Stimulated activated CD4-positive, alpha-beta T cell treated with anti-CD3 and anti-CD28 coated beads, TNF-alpha, amount 100 ng/mL, for 48 hours (primary cell): ENCODE measurements at regions not wholly inside any gene's neighbourhood (a gene's known extent, or its start where the extent isn't known, plus 50 kb on each side); places are given as distances from the start of the nearest gene placed in this dataset.

Source experiments
- DNase-seq, 3 donors: peaks; one replicate each; pipeline ENCODE4 v3.0.0-alpha.2; 2020; ENCODE audit warnings: low read depth in 3 of 3

DNA sequence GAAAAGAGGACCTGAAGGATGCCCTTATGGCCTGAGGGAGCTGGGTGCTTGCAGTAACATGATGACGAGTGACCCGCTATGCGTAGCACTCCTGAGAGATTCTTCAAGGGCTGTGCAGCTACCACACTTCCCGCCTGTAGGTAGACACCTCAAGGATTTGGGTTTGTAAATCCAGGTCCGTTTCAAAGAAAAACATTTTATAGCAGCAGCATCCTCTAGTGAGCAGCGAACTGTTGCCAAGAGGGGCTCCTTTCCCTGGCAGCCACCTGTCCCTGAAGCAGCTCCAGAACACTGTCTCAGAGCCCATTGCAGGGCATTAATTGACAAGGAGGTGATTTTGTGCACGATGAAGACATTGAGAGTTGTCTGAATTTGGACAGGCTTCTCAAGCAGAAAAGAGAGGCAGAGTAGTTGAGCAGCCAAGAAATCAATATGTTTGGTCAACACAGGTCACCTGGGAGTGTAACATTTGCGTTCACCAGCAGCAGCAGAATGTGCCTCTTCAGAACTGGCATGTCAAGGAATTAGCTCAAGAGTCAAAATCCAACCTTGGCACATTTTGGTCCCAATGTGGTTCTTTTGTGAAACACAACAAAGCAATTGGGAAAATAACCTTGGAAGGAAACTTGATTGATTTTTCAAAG lies 209.8 kb upstream of the MTNR1B start:
- DNase-seq, result no peak

DNA sequence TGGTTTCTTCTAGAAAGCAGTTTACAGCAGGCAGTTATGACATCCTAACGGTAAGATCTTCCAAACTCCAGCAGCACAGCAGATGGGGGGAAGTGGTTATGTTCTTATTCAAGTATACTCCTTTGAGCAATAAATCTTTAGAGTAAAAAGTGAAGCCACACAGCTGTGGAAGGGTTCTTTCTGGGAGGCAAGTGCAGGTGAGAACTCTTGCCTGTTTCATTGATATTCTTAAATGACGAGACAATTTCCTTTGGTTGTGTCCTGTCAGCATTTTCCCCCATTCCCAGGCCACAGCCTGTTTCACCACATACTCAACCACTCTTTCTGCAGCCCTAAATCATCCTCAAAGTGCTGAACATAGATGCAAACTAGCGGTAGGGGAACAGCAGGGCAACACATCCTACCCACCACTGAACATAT lies 207.3 kb upstream of the MTNR1B start:
- no peak for DNase-seq

DNA sequence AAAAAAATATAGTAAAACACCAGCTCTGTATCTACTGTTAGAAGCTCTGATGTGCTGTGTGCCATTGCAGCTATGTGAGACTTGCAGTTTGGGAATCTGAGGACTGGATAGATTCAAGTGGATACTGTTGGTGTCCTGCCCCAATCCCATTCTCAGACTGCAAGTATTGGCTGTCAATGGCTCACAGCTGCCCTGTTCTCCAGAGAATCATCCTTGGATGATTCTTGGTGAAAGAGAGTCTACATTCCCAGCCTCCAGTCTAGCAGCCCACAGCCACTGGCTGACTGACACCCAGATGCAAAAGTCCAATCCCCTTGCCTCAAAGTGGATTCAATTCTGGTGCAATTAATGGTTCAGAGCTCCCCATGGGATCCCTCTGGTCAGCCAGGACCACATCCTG lies 206.1 kb upstream of the MTNR1B start:
- no peak for DNase-seq

DNA sequence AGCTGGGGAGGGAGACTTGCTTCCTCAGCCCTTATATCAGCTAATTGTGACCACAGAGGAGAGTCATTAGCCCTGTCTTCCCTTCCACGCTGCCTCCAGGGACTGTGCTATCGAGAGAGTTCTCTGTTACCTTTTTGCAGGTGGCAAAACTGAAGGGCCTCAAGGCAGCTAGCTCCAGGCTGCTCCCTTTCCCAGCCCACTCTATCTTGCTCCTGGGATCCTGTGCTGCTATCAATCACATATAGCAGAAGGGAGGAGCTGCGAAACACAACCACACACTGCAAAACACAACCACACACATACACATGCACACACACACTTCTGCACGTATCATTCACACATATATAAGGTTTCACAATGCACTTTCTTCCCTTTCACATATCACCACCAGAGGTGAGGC lies 205.3 kb upstream of the MTNR1B start:
- DNase-seq, result no peak

DNA sequence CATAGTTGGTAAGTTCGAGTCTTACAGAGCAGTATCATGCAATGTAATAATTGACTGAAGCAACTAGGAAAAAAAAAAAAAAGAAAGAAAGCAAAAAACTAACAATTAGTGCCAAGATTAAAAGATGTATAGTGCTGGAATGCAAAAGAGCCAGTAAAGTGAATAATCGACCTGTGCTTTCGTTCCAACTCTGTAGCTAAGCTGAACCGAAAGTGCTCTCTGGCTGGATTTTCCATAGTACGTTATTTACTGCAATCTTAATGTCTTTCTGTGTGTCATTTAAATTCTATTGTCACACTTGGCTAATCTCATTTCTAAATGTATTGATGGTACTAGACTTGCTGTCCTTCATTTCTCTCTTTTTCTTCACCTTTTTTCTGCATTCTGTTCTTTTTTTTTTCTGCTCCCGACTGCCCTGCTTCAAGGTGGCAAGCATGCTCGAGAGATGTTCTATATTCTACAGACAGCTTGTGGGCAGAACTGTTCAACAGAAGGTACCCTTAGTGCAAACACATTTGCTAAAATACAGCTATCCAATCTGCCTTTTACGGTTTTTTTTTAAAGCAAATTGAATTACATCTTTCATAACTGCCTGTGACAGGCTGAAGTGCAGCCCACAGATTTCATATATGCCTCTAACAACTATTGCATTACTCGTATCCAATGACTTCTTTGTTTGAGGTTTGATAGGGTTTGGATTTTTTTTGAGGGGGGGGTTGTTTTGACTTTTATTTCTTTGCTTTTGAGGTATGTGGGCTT lies 204.2 kb upstream of the MTNR1B start:
- DNase-seq, result no peak

DNA sequence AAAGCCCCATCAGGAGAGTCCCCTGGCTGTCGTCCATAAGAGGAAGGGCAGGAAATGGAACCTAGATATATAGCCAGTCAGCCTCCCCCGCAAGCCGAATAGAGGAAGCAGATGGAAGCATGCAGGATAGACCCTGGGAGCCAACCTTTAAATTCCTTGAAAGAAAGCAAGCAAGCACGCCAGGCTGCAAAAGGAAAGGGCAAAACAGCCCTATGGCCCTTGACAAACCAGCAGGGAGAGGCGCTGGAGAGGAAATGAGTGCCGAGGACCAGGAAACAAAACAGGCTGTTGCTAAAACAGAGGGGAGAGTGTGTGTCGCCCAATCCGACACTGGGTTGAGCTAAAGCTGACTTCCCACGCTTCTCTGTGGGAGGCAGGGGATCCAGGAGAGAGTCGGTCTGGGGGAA lies 203.5 kb upstream of the MTNR1B start:
- DNase-seq, result no peak

DNA sequence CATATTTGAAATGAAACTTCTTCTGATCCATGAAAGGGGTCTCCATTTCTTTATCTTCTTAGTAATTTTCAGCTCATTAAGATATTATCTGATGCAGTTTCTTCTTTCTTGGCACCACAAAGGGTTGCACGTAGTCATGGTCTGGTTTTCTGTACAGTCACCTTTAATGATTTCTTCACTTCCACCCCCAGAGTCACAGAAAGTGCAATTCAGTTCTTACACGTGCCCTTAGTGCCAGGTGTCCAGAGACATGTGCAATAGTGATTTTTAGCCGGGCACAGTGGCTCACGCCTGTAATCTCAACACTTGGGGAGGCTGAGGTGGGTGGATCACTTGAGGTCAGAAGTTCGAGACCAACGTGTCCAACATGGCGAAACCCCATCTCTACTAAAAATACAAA lies 202.8 kb upstream of the MTNR1B start:
- DNase-seq, result no peak

DNA sequence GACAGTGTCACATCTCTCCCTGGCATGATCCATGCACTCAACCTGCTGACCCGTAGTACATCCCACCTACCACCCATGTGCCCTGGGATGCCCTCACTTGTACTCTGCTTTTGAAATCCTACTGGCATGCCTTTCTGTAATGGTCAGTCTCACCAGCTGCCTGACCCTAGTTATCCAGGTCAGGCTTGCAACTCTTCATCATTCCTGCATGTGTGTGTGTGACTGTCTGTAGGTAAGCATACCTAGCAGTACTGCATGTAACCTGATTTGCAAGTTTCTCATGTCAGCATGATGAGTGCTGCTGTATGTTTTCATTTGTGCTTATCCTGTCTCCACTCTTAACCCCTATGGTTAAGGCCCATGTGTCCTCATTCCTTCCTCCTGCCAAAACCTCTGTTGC lies 202.0 kb upstream of the MTNR1B start:
- no peak for DNase-seq

DNA sequence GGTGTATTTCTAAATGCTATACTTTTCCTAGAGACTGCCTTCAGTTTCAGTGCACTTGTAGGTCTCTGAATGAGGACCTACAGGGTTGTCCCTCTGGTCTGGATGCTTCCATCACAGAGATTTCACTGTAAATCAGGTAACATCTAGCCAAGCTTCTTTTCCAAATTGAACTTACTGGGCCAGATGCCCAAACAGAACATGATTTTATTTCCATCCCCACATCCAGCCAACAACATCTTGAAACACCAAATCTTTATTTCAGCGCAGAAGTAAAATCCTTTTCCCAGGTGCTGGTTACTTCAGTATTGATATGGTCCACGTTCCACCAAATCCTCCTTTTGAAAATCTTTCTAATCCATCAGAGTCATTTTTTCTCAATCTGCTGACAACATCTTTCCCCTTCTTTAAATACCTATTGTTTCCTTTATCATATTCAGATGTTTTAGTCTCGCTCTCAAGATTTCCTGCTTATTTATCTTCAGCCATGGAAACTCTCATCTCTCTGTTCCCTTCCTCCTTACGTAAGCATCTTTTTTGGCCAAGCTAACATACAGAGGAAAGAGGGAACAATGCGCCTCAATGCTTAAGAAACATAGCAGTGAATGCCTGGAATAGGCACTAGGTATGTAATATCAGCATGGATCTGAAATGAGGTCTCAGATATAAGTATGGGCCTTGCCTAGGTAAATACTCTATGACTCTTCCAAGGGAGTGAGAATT lies 201.2 kb upstream of the MTNR1B start:
- DNase-seq, result no peak

DNA sequence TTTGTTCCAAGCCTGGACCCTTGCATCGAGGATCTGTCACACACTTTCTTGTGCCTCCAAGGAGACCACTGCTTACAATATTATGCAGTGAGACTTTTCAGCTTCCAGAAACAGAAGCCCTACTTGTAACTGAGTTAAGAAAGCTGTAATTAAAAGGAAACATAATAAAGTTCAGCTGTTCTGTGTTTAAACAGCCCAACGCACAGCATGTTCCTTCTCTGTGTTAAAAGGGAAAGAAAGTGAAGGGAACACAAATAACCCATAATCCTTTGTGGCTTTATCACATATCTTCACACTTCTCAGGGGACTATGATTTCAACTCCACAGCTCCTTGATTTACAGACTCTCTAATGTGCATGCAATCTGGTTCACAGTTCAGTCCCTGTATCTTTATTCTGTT lies 200.3 kb upstream of the MTNR1B start:
- no peak for DNase-seq

DNA sequence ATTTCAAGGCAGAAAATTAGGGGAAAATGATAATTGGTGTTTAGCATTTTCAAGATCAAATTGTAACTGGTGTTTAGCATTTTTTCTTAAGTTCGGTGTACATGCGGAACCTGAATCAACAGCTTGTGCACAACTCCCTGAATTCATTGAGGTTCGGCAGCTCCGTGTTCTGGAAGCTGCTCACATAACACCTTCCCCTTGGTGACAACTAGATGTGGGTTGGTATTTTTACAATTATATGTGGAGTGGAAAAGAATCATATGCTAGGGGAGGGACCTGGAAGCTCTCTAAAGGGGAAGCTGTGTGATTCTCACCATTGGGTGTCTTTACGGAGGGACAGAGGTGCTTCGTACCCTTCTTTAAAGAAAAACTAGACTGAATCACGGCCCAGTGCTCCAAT lies 199.0 kb upstream of the MTNR1B start:
- DNase-seq, result no peak

DNA sequence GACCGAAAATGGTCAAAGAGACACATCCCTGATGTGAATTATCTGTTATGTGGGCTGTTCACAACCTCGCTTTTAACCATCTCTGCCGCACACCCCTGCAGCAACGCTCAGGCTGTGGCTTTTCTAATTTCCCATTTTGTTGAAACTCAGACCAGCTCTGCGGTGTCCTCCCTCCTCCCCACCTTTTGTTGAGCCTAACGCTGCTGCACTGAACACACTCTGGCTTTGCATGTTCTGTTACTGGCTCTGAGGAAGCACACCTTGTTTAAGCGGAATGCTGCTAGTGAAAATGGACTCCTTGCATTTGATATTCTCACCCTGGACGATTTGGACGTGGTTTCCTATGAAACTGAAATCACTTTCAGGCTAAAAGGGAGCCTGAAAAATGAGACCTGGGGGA lies 198.5 kb upstream of the MTNR1B start:
- DNase-seq, result no peak

DNA sequence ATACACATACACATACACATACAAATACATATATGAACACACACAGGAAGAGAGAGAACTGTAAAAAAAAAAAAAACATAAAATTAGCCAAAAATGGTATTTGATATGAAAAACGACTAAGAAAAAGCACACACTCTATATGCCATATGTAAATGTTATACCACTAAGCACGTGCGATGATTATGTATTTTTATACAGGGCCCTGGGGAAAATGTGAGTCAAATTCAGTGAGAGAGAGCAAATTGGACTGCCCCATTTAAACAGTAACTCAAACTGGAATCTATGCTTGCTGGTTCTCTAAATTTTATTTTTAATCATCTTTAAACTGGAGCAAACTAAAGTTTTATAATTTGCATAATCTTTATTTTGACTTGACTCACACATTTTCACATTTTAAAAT lies 197.8 kb upstream of the MTNR1B start:
- DNase-seq, result no peak

DNA sequence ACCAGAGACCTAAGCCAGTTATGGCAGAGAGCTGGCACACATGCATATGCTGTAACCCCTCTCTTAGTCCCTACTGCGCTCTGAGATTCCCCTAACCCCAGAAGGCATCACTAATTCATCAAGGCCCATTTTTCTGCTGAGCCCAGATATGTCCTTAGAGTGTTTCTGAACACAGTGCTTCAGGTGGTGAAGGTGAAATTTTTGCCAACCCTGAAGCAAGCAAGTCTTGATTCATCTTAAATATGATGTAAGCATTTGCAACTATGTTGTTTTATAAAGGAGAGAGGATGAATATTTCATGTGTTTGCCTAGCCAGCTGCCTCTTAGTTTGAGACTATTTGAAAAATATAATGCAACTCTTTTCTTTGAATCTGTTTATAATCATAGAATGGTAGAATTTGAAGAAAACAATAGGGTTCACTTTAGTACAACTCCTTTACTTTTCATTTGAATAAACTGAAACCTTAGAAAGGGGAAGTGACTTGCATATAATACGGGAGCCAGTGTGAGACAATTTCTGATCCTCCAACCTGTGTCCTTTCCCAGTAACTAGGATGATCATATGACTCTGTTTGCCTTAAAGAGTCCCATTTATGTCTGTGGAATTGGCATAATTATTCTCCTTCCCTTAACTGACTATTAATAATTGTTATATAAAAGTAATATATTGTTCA lies 194.3 kb upstream of the MTNR1B start:
- no peak for DNase-seq

DNA sequence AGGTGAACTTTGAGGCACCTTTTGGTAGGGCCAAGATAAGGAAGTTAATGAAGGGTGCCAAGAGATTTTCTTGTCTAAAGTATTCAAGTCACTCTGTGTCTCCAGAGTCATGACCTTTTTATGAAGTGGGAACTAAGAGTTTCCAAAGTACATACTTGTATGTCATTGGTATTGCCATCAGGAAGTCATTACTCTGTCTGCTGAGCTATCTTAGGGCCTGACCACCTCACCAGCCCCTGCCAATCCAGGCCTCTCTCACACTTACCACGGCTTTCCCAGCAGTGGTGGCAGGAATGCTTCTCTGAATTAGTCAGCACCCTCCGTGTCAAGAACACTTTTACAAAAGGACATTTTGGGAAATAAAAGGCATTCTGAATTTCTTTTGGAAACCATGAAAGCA lies 192.8 kb upstream of the MTNR1B start:
- DNase-seq, result no peak

DNA sequence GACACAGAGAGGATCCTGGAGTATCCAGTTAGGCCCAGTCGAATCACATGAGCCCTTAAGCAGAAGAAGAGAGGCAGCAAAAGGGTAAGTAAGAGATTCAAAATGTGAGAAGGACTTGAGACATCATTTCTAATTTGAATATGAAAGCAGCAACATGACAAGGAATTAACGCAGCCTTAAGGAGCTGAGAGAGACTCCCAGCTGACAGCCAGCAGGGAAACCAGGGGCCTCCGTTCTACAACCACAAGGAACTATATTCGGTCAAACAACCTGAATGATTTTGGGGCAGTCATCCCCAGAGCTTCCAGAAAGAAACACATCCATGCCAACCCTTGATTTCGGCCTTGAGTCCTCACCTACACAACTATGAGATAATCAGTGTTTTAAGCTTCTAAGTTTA lies 189.7 kb upstream of the MTNR1B start:
- DNase-seq, result no peak

DNA sequence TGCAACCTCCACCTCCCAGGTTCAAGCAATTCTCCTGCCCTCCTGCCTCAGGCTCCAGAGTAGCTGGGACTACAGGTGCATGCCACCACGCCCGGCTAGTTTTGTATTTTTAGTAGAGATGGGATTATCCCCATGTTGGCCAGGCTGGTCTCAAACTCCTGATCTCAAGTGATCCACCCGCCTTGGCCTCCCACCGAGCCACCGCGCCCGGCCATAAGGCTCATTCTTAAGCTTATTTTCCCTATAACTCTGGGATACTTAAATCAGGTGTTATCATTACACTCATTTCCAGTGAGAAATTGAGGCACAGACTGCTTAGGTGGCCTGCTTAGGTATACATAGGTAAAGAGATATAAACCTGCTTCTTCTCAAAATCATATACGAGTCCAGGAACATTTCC lies 188.3 kb upstream of the MTNR1B start:
- DNase-seq, result no peak

DNA sequence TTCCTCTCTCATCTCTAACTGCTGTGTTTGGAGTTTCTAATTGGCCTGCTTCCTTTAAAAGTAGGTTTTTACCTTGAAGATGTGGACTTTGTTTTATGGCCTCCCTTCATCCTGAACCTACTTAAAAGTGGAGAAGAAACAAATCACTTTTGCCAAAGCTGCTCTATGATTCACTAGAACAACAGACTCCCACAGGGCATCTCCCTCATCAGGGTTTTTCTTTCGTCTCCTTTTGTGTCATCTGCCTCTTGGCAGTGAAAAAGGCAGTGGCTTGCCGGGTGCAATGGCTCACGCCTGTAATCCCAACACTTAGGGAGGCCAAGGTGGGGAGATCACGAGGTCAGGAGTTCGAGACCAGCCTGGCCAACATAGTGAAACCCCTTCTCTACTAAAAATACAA lies 186.6 kb upstream of the MTNR1B start:
- no peak for DNase-seq

DNA sequence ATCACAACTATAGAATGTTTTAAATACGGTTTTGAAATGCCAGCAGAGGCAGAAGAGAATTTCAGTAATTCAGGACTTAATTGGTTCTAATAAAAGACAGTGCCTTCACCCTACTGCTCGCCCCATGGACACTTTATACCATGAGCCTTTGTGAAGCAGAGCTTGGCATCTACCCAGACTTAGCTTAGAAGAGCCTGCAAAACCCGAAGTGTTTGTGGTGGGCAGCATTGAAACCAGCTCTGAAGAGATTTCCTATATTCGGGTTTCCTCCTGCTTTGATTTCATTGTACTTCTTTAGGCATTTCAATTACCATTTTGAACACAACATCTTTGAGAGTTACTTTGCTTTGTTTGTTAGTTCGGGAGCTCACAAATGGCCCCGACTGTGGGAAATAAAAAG lies 185.1 kb upstream of the MTNR1B start:
- no peak for DNase-seq

DNA sequence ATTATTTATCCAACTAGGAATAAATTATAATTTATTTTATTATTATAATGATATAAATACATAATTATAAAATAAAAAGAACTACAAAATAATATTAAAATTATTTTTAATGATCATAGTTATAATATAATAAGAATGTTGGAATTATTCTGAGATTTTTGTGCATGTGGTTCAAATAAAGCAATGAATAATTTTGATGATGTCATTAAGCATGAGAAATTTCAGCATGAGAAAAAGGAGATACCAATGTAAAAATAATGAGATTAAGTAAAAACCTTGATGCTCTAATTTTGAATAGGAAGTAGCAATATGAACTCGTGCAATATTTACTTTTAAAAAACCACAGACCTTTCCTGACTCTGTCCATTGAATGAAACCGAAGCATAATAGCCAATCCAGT lies 181.8 kb upstream of the MTNR1B start:
- DNase-seq, result no peak

DNA sequence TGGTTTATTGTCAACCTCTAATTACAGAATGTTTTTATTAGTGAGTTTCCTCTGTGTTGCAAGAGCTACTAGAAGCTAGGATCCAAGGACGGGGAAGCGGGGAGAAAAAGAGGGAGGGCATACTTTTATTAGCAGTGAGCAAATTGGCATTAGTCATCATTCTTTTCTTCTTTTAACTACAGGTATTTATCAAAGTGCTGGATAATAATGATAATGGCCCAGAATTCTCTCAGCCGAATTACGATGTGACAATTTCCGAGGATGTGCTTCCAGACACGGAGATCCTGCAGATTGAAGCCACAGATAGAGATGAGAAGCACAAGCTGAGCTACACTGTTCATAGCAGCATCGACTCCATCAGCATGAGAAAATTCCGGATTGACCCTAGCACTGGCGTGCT lies 179.7 kb upstream of the MTNR1B start:
- DNase-seq, result no peak

DNA sequence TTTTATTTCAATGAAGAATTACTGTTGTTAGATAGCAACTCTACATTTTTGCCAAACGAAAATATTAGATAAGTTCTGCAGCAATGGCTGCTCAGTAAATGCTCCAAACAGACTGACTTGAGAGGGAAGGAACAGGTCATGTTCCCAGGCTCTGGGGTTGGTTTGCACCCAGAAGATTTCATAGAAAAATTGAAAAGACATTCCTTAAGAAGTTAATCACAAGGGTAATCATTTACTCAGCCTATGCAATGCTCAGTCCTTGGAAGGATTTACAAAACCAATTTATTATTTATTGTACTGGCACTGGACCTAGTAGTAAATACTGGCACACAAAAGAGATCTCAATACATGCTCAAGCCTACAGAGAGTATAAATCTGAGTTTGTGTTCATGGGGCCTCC lies 179.1 kb upstream of the MTNR1B start:
- DNase-seq, result no peak
